NCI-H1436 treated with DMSO at 0.1 percent for 48 hours (cell line): ENCODE measurements at regions not wholly inside any gene's neighbourhood (a gene's known extent, or its start where the extent isn't known, plus 50 kb on each side); places are given as distances from the start of the nearest gene placed in this dataset.
"Not testable (repeated sequence)": the region's sequence is repeated elsewhere in the genome, so short reads cannot be mapped to it uniquely, and the experiment has no call there.

Source experiments
- DNase-seq: peaks from one replicate; lab custom pipeline; 2025; lab: John Stamatoyannopoulos, UW

- DNase-seq, result no peak
Measured at GRCh38 chr18:67007999-67008398, 404.1 kb upstream of the CDH19 start.

DNA sequence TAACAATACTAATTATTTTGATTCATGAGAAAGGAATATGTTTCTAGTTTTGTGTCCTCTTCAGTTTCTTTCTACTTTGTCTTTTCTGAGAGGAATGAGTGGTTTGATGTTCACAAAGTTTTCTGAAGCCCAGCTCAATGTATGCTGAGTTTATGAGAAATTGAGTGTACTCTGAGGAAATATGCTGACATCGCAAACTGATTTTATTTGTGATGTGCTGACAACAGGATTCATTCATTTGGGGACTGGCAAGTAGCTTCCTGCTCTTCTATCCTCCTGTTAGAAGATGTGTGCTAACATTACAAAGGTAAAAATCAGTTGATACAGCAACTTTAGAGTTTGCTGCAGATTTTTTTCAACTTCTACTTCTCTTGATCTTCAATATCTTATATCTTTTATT lies 403.2 kb upstream of the CDH19 start:
- no peak for DNase-seq

DNA sequence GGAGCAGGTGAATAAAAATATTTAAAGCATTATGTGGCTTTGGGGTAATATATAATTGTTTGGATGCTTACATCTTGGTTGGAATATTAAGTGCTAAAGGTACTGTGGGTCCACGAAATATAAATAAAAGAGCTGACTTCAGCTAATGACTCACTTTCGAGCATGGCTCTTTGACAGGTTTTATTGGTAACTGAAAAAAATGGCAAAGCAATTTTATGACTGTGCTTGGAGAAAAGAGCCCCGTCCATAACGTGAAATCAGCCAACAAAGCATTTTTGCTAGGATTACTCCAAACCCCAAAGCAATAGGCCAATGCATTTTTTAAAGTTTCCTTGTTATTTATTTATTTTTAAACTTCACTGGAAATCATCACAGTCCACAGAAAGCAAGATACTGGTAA lies 397.2 kb upstream of the CDH19 start:
- DNase-seq, result no peak

GRCh38 chr18:66999003-66999402 lies 395.1 kb upstream of the CDH19 start:
- no peak for DNase-seq

DNA sequence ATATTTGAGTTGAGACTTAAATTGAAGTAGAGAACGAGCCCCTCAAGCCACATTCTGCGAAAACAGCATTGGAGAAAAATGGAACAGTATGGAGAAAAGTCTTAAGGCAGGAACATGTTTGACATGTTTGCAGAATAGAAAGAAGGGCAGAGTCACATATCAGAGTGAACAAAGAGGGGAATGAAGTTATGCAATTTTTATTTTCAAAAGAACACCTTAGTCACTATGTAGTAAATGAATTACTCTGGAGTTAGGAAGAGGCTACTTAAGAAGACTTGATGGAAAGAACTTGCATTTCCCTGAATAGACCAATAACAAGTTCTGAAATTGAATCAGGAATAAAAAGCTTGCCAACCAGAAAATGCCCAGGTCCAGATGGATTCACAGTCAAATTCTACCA lies 391.4 kb upstream of the CDH19 start:
- no peak for DNase-seq

- DNase-seq, result no peak
Measured at GRCh38 chr18:66994790-66995189, 390.9 kb upstream of the CDH19 start.

- DNase-seq, result no peak
Measured at GRCh38 chr18:66993492-66993891, 389.6 kb upstream of the CDH19 start.

DNA sequence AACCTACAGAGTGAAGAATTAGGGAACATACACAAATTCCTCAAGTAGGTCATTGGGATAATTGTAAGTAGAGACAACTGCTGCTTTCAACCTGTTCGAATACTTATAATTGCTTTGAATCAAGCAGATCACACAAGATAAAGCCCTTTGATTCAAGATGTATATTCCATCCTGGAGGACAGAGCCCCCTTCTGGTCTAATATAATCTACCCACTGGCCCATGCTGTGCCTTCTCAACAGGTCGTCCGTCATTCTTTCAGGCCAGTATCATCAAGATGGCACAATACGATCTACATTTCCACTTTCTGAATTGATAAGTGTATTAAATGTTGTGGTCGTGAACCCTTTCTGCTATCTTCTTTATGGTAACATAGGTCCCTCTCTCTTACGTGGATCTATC lies 387.0 kb upstream of the CDH19 start:
- DNase-seq, result no peak

DNA sequence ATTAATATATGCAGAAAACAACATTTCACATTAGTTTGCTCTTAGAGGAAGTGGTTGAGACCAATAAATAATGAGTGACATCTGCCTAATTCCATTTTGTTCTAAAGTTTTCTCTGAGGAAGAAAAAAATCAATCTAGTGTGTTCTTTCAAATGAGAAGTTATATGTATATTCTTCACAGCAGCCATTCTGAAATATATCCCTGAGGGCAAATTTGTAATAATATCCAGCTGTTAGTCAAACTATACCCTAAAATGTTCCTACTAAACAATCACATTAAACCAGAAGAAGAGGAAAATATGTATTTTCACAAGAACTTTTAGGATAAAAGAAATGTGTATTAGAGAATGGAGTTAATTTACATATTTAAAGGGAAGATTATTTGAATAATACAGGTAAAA lies 375.1 kb upstream of the CDH19 start:
- no peak for DNase-seq

GRCh38 chr18:66972681-66973080 lies 368.8 kb upstream of the CDH19 start:
- DNase-seq, result no peak

- DNase-seq, result no peak
Measured at GRCh38 chr18:66971960-66972359, 368.1 kb upstream of the CDH19 start.

GRCh38 chr18:66966171-66966570 lies 362.3 kb upstream of the CDH19 start:
- no peak for DNase-seq

GRCh38 chr18:66958309-66958708 lies 354.4 kb upstream of the CDH19 start:
- no peak for DNase-seq

DNA sequence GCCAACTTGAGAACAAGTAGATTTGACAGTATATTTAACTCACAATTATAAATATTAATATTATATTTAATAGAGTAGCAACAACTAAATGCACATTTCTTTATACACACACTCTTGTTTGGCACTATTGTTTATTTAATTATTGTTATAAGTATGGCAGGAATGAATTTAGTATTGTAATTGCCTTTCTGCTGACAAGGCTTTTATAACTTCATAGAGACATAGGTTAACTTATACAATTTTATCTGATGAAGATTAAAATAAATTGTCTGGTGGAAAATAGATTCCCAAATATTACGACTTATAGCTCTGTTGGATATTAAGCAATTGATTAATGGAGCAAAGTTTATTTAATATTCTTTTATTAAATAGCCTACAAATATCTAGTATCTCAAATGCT lies 347.9 kb upstream of the CDH19 start:
- DNase-seq, result no peak

- no peak for DNase-seq
Measured at GRCh38 chr18:66949419-66949818, 345.5 kb upstream of the CDH19 start.

DNA sequence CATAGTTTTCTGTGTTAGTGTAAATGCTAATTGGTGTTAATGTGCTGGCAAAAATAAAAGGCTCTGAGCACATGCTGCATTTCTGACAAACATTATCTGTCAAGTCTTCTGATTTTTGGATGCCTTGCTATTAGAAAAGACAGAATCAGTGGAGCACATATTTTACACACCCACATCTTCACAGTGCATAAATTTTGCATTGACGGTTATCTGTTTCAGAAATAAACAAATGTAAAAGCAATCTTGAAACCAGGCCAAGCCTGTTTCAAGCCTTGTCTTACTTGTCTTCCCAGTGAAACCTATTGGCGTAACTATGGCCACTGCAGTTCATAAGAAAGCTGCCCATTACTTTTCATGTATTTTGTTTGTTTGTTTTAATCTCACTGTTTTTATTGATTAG lies 333.7 kb upstream of the CDH19 start:
- DNase-seq, result no peak

DNA sequence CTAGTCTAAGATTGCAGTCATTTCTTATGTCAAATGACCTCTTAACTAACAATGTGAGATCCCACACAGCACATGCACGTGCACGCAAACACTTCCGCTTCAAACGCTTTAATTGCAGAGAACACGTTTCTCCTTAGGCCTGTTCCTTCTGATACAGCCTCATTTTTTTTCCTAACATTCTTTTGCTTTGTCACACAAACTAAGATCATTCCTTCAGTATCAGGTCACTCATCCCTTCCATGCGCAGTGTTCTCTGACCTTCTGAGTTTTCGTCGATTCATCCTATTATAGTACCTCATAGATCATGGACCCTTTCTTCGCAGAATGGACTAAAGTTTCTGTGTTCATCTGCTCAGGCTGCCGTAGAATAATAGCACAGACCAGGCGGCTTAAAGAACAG lies 327.1 kb upstream of the CDH19 start:
- no peak for DNase-seq

- no peak for DNase-seq
Measured at GRCh38 chr18:66916834-66917233, 312.9 kb upstream of the CDH19 start.

- no peak for DNase-seq
Measured at GRCh38 chr18:66900837-66901236, 296.9 kb upstream of the CDH19 start.

DNA sequence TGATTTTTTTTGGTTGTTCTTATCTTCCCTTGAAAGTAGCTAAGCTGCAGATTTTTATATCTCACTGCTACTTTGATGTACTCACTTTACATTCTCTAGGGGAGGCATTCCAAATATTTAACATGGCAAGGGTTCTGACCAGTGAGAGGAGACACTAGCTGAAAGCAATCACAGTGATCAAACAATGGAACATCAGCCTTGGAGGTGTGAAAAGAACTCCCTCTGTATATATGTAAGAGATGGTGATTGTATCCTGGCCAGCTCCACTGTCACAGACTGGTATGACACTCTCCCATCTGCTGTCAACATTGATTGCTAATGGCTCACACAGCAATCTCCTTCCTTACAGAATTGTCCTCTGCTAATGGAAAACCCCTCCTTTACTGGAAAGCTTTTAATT lies 291.7 kb upstream of the CDH19 start:
- DNase-seq, result no peak

DNA sequence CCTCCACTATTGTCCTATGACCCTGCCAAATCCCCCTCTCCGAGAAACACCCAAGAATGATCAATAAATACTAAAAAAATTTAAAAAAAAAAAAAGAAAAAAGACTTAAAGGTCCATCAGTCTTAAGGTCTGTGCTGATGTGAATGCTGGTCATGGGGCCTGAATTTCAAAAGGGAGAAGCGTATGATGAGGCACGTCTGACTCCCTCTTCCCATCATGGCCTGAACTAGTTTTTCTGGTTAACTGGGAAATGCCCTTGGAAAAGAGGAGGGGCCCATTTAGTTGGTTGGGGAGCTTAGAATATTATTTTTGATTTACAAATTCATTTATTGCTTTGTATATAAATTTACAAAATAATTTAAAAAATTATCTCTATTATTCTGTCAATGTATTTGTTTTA lies 291.0 kb upstream of the CDH19 start:
- DNase-seq, result no peak

GRCh38 chr18:66892388-66892787 lies 288.5 kb upstream of the CDH19 start:
- DNase-seq, result not testable (repeated sequence)

DNA sequence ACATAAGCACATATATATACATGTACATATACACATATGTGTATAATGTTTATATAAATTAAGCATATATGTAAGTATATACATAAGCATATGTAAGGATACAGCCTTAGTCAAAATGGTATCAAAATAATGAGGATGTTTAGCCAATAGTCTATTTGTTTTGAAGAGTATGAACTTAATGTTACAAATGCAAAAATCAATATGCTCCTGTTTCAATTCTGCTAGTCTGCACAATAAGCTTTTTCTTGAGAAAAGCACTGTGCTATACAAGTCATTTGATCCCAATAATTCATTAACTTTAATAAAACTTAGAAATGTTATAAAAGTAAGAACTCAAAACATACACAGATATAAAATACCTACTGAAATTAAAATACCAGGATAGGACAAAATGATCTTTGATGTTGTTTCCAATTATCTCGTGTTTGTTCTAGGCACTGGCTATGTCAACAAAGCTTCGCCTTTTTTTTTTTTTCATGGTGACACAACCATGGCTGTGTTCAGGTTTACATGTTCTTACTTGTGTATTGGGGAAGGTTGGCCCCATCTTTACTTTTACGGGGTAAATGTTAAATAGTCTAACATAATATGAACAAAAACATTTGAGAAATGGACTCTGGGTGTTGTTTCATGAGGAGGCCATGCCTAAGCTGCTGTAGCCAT lies 271.1 kb upstream of the CDH19 start:
- DNase-seq, result no peak

GRCh38 chr18:66874375-66874774 lies 270.5 kb upstream of the CDH19 start:
- no peak for DNase-seq

- no peak for DNase-seq
Measured at GRCh38 chr18:66873899-66874298, 270.0 kb upstream of the CDH19 start.
